B cell (primary cell): ENCODE measurements at regions not wholly inside any gene's neighbourhood (a gene's known extent, or its start where the extent isn't known, plus 50 kb on each side); places are given as distances from the start of the nearest gene placed in this dataset.

Experiments
- ATAC-seq: fragments of 200-7000 bp; cut with Tn5 transposase; one replicate; pipeline ENCODE4 v1.10.0; 2021; ENCODE audit warnings: low read depth, mild to moderate bottlenecking, moderate number of reproducible peaks, moderate library complexity
- CTCF ChIA-PET: fragments of 350-600 bp; sonication (Branson Sonifier 250); formaldehyde crosslinking; loops from one replicate; lab custom pipeline; 2021; ENCODE audit warnings: antibody characterized with exemption, inconsistent platforms; lab: Charles Lee
- POLR2A ChIA-PET: fragments of 350-600 bp; sonication (Branson Sonifier 250); formaldehyde crosslinking; loops from one replicate; lab custom pipeline; 2021; ENCODE audit warnings: antibody characterized with exemption; lab: Charles Lee
- DNase-seq: peaks from one replicate; pipeline ENCODE4 v3.0.0; 2013
- H2AFZ ChIP-seq: 2 replicates; pipeline ENCODE4 v1.6.1; 2012; ENCODE audit warnings: mild to moderate bottlenecking, low read depth, low read length; ENCODE audit not compliant: insufficient read depth, poor library complexity, severe bottlenecking
- H3K27ac ChIP-seq, 2 donors: 1 replicate in 1 of 2; 2 replicates in 1 of 2; pipeline ENCODE4 v1.5.1; 2012 to 2013; ENCODE audit warnings: low read length in 2 of 2, mild to moderate bottlenecking in 2 of 2, moderate library complexity in 1 of 2
- H3K27me3 ChIP-seq, 4 experiments: fragments of 200-600 bp in 1 of 4; sonication (generic) in 1 of 4; replicated peaks in 1 of 4; 1 replicate in 2 of 4; 2 replicates in 2 of 4; pipeline versions ENCODE4 v1.6.1 to v1.7.0; 2013 to 2016; ENCODE audit warnings: low read length in 3 of 4, mild to moderate bottlenecking in 2 of 4, mixed read lengths in 1 of 4, moderate library complexity in 1 of 4; ENCODE audit not compliant: insufficient read depth in 4 of 4, control insufficient read depth in 3 of 4; ENCODE audit errors: control extremely low read depth in 1 of 4
- H3K36me3 ChIP-seq, 2 experiments: replicated peaks in 1 of 2; 1 replicate in 1 of 2; 2 replicates in 1 of 2; pipeline versions ENCODE4 v1.6.1 to v1.7.1; 2013; ENCODE audit warnings: low read length in 1 of 2; ENCODE audit not compliant: insufficient read depth in 2 of 2, control insufficient read depth in 1 of 2; ENCODE audit errors: control extremely low read depth in 1 of 2, extremely low read depth in 1 of 2
- H3K4me1 ChIP-seq, 2 donors: fragments of 200-600 bp in 1 of 2; sonication (generic) in 1 of 2; 1 replicate in 1 of 2; 2 replicates in 1 of 2; pipeline versions ENCODE4 v1.5.1 to v1.6.1; 2013 to 2017; ENCODE audit warnings: low read length in 2 of 2; ENCODE audit not compliant: control insufficient read depth in 2 of 2, insufficient read depth in 2 of 2
- H3K4me2 ChIP-seq: replicated peaks from 2 replicates; pipeline ENCODE3; 2012; ENCODE audit warnings: mild to moderate bottlenecking, low read depth, low read length; ENCODE audit not compliant: poor library complexity, severe bottlenecking
- H3K4me3 ChIP-seq, 5 experiments: fragments of 200-600 bp in 1 of 5; sonication (generic) in 1 of 5; 1 replicate in 3 of 5; 2 replicates in 2 of 5; pipeline versions ENCODE4 v1.5.1 to v1.7.0; 2011 to 2016; ENCODE audit warnings: low read length in 4 of 5, mild to moderate bottlenecking in 4 of 5, low read depth in 2 of 5, control low read depth in 1 of 5, moderate library complexity in 1 of 5; ENCODE audit not compliant: insufficient read depth in 1 of 5; ENCODE audit errors: control extremely low read depth in 1 of 5, extremely low read depth in 1 of 5
- H3K79me2 ChIP-seq: fragments of 200-600 bp; sonication (generic); one replicate; pipeline ENCODE4 v1.6.0; 2016; ENCODE audit warnings: low read length; ENCODE audit not compliant: control insufficient read depth, insufficient read depth
- H3K9ac ChIP-seq: fragments of 200-600 bp; sonication (generic); 2 replicates; pipeline ENCODE4 v1.6.1; 2017; ENCODE audit warnings: mild to moderate bottlenecking, low read length, moderate library complexity
- H3K9me3 ChIP-seq, 3 donors: one replicate each; pipeline versions ENCODE4 v1.6.1 to v1.7.1; 2013; ENCODE audit warnings: low read length in 2 of 3; ENCODE audit not compliant: control insufficient read depth in 2 of 3, insufficient read depth in 1 of 3; ENCODE audit errors: control extremely low read depth in 1 of 3
- H4K20me1 ChIP-seq: 2 replicates; pipeline ENCODE4 v1.6.0; 2012; ENCODE audit warnings: mild to moderate bottlenecking, low read length; ENCODE audit not compliant: insufficient read depth, control insufficient read depth, poor library complexity, severe bottlenecking
- H3K27ac Mint-ChIP-seq: one replicate; pipeline ENCODE4 v1.8.0; 2021; ENCODE audit warnings: mixed read lengths
- H3K27me3 Mint-ChIP-seq: one replicate; pipeline ENCODE4 v1.8.0; 2021; ENCODE audit warnings: mixed read lengths
- H3K4me1 Mint-ChIP-seq: one replicate; pipeline ENCODE4 v1.8.0; 2021; ENCODE audit warnings: mixed read lengths
- H3K4me3 Mint-ChIP-seq: one replicate; pipeline ENCODE4 v1.8.0; 2021; ENCODE audit warnings: mixed read lengths
- H3K9me3 Mint-ChIP-seq: one replicate; pipeline ENCODE4 v1.8.0; 2022; ENCODE audit warnings: mixed read lengths; ENCODE audit not compliant: insufficient read depth
- CTCF ChIP-seq: fragments of 200-600 bp; IDR thresholded peaks from one replicate; pipeline ENCODE4 v1.8.0; 2022; ENCODE audit warnings: antibody characterized with exemption, mild to moderate bottlenecking
- EZH2 ChIP-seq: IDR thresholded peaks from 2 replicates; pipeline ENCODE4 v1.6.1; 2012; ENCODE audit warnings: borderline replicate concordance, low read depth, mild to moderate bottlenecking, moderate library complexity, low read length; ENCODE audit not compliant: insufficient read depth, poor library complexity, severe bottlenecking
- WGBS: methylation state at CpG from one replicate; pipeline ENCODE4 v1.1.5; 2013; ENCODE audit warnings: missing lambda C conversion rate; ENCODE audit not compliant: insufficient coverage; 5-methylcytosine and 5-hydroxymethylcytosine counted together
- intact Hi-C: fragments of 100-400 bp; cut with micrococcal nuclease; formaldehyde crosslinking; loops from one replicate; pipeline ENCODE4 v1.10.0; 2022

DNA sequence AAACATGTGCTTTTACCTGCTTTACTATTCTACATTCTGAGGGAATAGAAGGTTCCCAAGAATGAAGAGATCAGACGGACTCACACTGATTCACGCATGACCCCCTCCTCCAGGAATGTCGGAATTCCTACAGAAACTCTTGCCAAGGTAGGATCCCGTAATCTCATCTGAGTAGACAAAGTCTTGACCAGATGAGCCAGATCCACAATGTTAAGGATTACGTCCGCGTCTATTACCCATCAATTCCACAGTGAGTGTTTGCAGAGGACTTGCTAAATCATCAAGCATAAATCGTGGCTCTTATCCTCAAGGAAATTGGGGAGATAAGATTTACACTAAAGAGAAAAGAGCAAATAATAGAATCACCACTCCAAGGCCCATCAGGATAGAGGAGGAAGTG lies 245.9 kb upstream of the FOXQ1 start:
- H3K4me1 ChIP-seq: no peaks in the 10 kb centered on the region
- H3K27me3 ChIP-seq: peaks cover 0 to 7% (median 0%) of the 10 kb centered on the region in 4 experiments
- intact Hi-C loops: no loop called here
- H4K20me1 ChIP-seq: no peaks in the 10 kb centered on the region
- no peak overlapping the region for H3K9ac ChIP-seq
- TF ChIP-seq CTCF: no peak
- TF ChIP-seq EZH2: no peak
- Mint-ChIP-seq H3K4me3 (no peak overlapping the region), H3K4me1 (no peaks in the 10 kb centered on the region), H3K27ac (no peak overlapping the region), H3K9me3 (no peaks in the 10 kb centered on the region), H3K27me3 (peaks cover 13% of the 10 kb centered on the region)
- H3K36me3 ChIP-seq: no peaks in the 10 kb centered on the region
- H3K27ac ChIP-seq: no peak overlapping the region
- 91% methylated on average over 4 of the region's 8 CpGs for WGBS
- H3K4me3 ChIP-seq: no peak overlapping the region
- DNase-seq: no peak
- POLR2A ChIA-PET: no interaction called here
- no peaks in the 10 kb centered on the region for H3K79me2 ChIP-seq
- CTCF ChIA-PET: no interaction called here
- ATAC-seq: no peak
- H2AFZ ChIP-seq: no peak overlapping the region
- no peaks in the 10 kb centered on the region for H3K9me3 ChIP-seq
- H3K4me2 ChIP-seq: no peak overlapping the region

DNA sequence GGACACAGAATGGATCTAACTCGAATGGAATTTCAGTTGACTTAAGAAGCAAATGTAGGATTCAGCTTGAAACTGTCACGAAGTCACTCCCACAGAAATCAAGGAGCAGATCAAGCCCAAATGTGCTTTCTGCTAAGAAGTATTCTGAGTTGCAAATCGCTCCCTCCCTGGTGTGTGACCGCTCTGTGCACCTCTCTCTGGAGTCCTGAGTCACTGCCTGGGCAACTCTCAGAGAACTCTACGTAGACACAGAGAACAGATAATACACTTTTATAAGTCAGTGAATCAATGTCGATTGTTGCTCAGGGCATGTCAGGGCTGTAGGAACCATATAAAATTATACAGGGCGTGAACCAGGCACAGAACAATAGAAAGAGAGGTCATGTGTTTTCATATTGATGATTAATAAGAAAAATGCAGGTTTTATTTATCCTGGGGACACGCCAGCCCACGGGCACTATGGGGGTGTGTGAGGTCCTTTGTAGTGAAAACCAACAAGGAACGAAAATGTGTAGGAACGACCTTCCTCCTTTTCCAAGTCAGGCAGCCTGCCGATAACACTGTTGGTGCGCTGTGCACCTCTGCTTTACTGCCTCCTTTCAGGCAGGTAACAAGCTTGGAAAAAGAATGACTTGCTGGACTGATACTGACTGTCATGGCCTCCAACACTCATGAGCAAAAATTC lies 248.1 kb upstream of the FOXQ1 start:
- H2AFZ ChIP-seq: no peak overlapping the region
- intact Hi-C loops: no loop called here

More for the DNA sequence above, 248.1 kb upstream of the FOXQ1 start:
- peaks cover 2% of the 10 kb centered on the region for H3K27me3 Mint-ChIP-seq
- DNase-seq (no peak), ATAC-seq (no peak)
- POLR2A ChIA-PET: no interaction called here
- no peak overlapping the region for H3K4me3 Mint-ChIP-seq
- Histone ChIP-seq H3K79me2 (no peaks in the 10 kb centered on the region), H3K9ac (no peak overlapping the region), H3K4me2 (no peak overlapping the region), H3K4me1 (no peaks in the 10 kb centered on the region), H3K4me3 (no peak overlapping the region), H3K27me3 (no peaks in the 10 kb centered on the region), H3K9me3 (no peaks in the 10 kb centered on the region), H3K27ac (no peak overlapping the region), H3K36me3 (no peaks in the 10 kb centered on the region), H4K20me1 (no peaks in the 10 kb centered on the region)
- WGBS: 89% methylated on average over 10 of the region's 13 CpGs
- no peak overlapping the region for H3K27ac Mint-ChIP-seq
- no peaks in the 10 kb centered on the region for H3K9me3 Mint-ChIP-seq
- no peak for TF ChIP-seq EZH2
- TF ChIP-seq CTCF: no peak
- H3K4me1 Mint-ChIP-seq: no peaks in the 10 kb centered on the region
- CTCF ChIA-PET: no interaction called here
